Anterior cingulate cortex (tissue), 58 donors: ENCODE measurements at regions not wholly inside any gene's neighbourhood (a gene's known extent, or its start where the extent isn't known, plus 50 kb on each side); places are given as distances from the start of the nearest gene placed in this dataset.

Experiments used
- DNase-seq, 58 donors: peaks; one replicate each; lab custom pipeline; 2025; lab: John Stamatoyannopoulos, UW

- no peak for DNase-seq
These were observed 296.1 kb upstream of the CLINT1 start for GRCh38 chr5:158155067-158155466.

GRCh38 chr5:158154226-158155005 is 295.5 kb upstream of the CLINT1 start:
- no peak for DNase-seq

GRCh38 chr5:158153508-158153907 is 294.6 kb upstream of the CLINT1 start:
- DNase-seq = no peak

- DNase-seq = no peak
These were observed 293.2 kb upstream of the CLINT1 start for GRCh38 chr5:158152136-158152535.

- DNase-seq = no peak
These were observed 288.3 kb upstream of the CLINT1 start for GRCh38 chr5:158147227-158147626.

- no peak for DNase-seq
These were observed 286.9 kb upstream of the CLINT1 start for GRCh38 chr5:158145827-158146226.

GRCh38 chr5:158143081-158143480 is 284.1 kb upstream of the CLINT1 start:
- no peak for DNase-seq

GRCh38 chr5:158142156-158142555 is 283.2 kb upstream of the CLINT1 start:
- no peak for DNase-seq

- DNase-seq = no peak
These were observed 281.3 kb upstream of the CLINT1 start for GRCh38 chr5:158140120-158140731.

GRCh38 chr5:158139161-158139560 is 280.2 kb upstream of the CLINT1 start:
- DNase-seq = no peak

- DNase-seq = no peak
These were observed 276.8 kb upstream of the CLINT1 start for GRCh38 chr5:158135682-158136179.

GRCh38 chr5:158133369-158133768 is 274.4 kb upstream of the CLINT1 start:
- no peak for DNase-seq

GRCh38 chr5:158127536-158127935 is 268.6 kb upstream of the CLINT1 start:
- DNase-seq = no peak

- DNase-seq = no peak
These were observed 267.8 kb upstream of the CLINT1 start for GRCh38 chr5:158126442-158127405.

GRCh38 chr5:158124606-158125316 is 265.8 kb upstream of the CLINT1 start:
- DNase-seq = no peak

GRCh38 chr5:158123595-158123994 is 264.6 kb upstream of the CLINT1 start:
- DNase-seq = no peak

GRCh38 chr5:158121678-158122077 is 262.7 kb upstream of the CLINT1 start:
- DNase-seq = no peak

GRCh38 chr5:158120760-158121159 is 261.8 kb upstream of the CLINT1 start:
- no peak for DNase-seq

- DNase-seq = no peak
These were observed 261.2 kb upstream of the CLINT1 start for GRCh38 chr5:158119961-158120723.
